ENCODE measurements at regions not wholly inside any gene's neighbourhood (a gene's known extent, or its start where the extent isn't known, plus 50 kb on each side); places are given as distances from the start of the nearest gene placed in this dataset.

DNA sequence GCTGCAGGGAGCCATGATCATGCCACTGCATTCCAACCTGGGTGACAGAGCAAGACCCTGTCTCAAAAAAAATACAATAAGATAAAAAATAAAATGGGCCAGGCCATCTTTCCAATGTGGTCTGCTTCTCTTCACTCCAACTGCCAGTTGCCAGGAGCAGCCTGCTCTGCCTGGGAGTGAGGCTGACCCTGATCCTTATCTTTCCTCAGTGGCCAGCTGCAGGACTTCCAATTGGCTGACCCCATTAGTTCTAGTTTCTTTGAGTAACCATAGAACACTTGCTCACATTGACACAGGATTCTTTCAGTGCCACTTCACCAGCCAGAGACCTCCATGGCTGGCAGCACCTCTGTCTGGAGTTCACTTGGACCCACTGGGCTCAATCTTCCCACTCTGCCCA, 258.6 kb downstream of the MID1IP1 start:
- Histone ChIP-seq H3K27ac (ENCODE audit: low read length, poor library complexity, severe bottlenecking) (no peak overlapping the region), H3K23ac (ENCODE audit: low read length in 2 of 2) (no peak overlapping the region), H3K4me3 (ENCODE audit: insufficient read depth in 1 of 2, low read depth in 1 of 2, low read length in 2 of 2) (no peak overlapping the region), H4K8ac (ENCODE audit: low read length) (no peak overlapping the region), H3K18ac (ENCODE audit: low read depth in 1 of 2, low read length in 2 of 2) (no peak overlapping the region), H2BK120ac (ENCODE audit: low read depth, low read length) (no peak overlapping the region), H2BK15ac (ENCODE audit: low read depth, poor library complexity, severe bottlenecking) (no peak overlapping the region), H2BK12ac (ENCODE audit: low read length in 2 of 2) (no peak overlapping the region), H4K91ac (ENCODE audit: low read length) (no peak overlapping the region), H3K4me2 (ENCODE audit: low read length, poor library complexity, severe bottlenecking) (no peak overlapping the region), H3K36me3 (ENCODE audit: control insufficient read depth in 1 of 2, insufficient read depth in 2 of 2, low read depth in 1 of 2, low read length in 2 of 2) (no peaks in the 10 kb centered on the region), H3K9ac (ENCODE audit: low read length) (no peak overlapping the region), H3K9me3 (ENCODE audit: control insufficient read depth, low read length) (peaks cover 26% of the 10 kb centered on the region), H2BK5ac (ENCODE audit: low read depth, low read length, poor library complexity, severe bottlenecking) (no peak overlapping the region), H3K4ac (ENCODE audit: low read depth in 1 of 2, low read length in 2 of 2) (no peak overlapping the region), H3K4me1 (ENCODE audit: control insufficient read depth, insufficient read depth, low read depth, low read length) (no peaks in the 10 kb centered on the region), H3K79me1 (replicated peaks; ENCODE audit: low read length, poor library complexity, severe bottlenecking) (no peaks in the 10 kb centered on the region), H2AK5ac (ENCODE audit: low read length, severe bottlenecking) (no peak overlapping the region), H3K14ac (ENCODE audit: low read length in 2 of 2) (no peak overlapping the region), H3K27me3 (ENCODE audit: control insufficient read depth in 1 of 2, insufficient read depth in 1 of 2, low read length in 2 of 2) (peaks cover 0 to 54% of the 10 kb centered on the region in 2 experiments), H2AFZ (ENCODE audit: low read depth, low read length) (no peak overlapping the region)
- no peak for DNase-seq

DNA sequence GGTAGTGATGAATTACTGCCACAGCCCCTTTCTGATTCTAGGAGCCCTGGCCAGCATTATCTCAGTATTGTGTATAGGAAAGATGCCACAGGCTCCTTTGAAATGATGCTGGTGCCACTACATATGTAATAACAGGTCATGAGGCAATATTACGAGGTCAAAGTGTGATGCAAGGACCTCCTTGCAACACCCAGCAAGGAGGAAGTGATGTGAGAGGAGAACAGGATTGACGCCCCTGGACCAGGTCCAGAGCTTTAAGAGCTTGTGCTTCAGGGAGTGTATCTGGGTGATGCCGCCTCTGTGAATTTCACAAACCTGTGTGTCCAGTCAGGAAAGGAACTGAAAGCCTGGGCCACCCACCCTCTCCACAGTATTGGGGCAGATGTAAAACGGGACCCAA, 261.8 kb downstream of the MID1IP1 start:
- DNase-seq, result no peak
- Histone ChIP-seq H3K9me3 (ENCODE audit: control insufficient read depth, low read length) (peaks cover 21% of the 10 kb centered on the region), H3K27me3 (ENCODE audit: control insufficient read depth in 1 of 2, insufficient read depth in 1 of 2, low read length in 2 of 2) (peaks cover 0 to 60% of the 10 kb centered on the region in 2 experiments), H2BK5ac (ENCODE audit: low read depth, low read length, poor library complexity, severe bottlenecking) (no peak overlapping the region), H2BK120ac (ENCODE audit: low read depth, low read length) (no peak overlapping the region), H2AFZ (ENCODE audit: low read depth, low read length) (no peak overlapping the region), H3K18ac (ENCODE audit: low read depth in 1 of 2, low read length in 2 of 2) (no peak overlapping the region), H3K4me1 (ENCODE audit: control insufficient read depth, insufficient read depth, low read depth, low read length) (no peaks in the 10 kb centered on the region), H3K79me1 (replicated peaks; ENCODE audit: low read length, poor library complexity, severe bottlenecking) (no peaks in the 10 kb centered on the region), H3K4me3 (ENCODE audit: insufficient read depth in 1 of 2, low read depth in 1 of 2, low read length in 2 of 2) (no peak overlapping the region), H2BK12ac (ENCODE audit: low read length in 2 of 2) (no peak overlapping the region), H3K27ac (ENCODE audit: low read length, poor library complexity, severe bottlenecking) (no peak overlapping the region), H3K23ac (ENCODE audit: low read length in 2 of 2) (no peak overlapping the region), H3K4me2 (ENCODE audit: low read length, poor library complexity, severe bottlenecking) (no peak overlapping the region), H3K36me3 (ENCODE audit: control insufficient read depth in 1 of 2, insufficient read depth in 2 of 2, low read depth in 1 of 2, low read length in 2 of 2) (no peaks in the 10 kb centered on the region), H3K14ac (ENCODE audit: low read length in 2 of 2) (no peak overlapping the region), H4K91ac (ENCODE audit: low read length) (no peak overlapping the region), H3K9ac (ENCODE audit: low read length) (no peak overlapping the region), H2AK5ac (ENCODE audit: low read length, severe bottlenecking) (no peak overlapping the region), H3K4ac (ENCODE audit: low read depth in 1 of 2, low read length in 2 of 2) (no peak overlapping the region), H4K8ac (ENCODE audit: low read length) (no peak overlapping the region), H2BK15ac (ENCODE audit: low read depth, poor library complexity, severe bottlenecking) (no peak overlapping the region)
- 73% methylated on average over 2 of the region's 4 CpGs for WGBS

GRCh38 chrX:39063702-39064101, 262.4 kb downstream of the MID1IP1 start:
- Histone ChIP-seq H3K27ac (ENCODE audit: low read length, poor library complexity, severe bottlenecking) (no peak overlapping the region), H3K18ac (ENCODE audit: low read depth in 1 of 2, low read length in 2 of 2) (no peak overlapping the region), H2BK12ac (ENCODE audit: low read length in 2 of 2) (no peak overlapping the region), H3K27me3 (ENCODE audit: control insufficient read depth in 1 of 2, insufficient read depth in 1 of 2, low read length in 2 of 2) (peaks cover 0 to 53% of the 10 kb centered on the region in 2 experiments), H2AFZ (ENCODE audit: low read depth, low read length) (no peak overlapping the region), H3K4me3 (ENCODE audit: insufficient read depth in 1 of 2, low read depth in 1 of 2, low read length in 2 of 2) (no peak overlapping the region), H2BK5ac (ENCODE audit: low read depth, low read length, poor library complexity, severe bottlenecking) (no peak overlapping the region), H3K79me1 (replicated peaks; ENCODE audit: low read length, poor library complexity, severe bottlenecking) (no peaks in the 10 kb centered on the region), H2AK5ac (ENCODE audit: low read length, severe bottlenecking) (no peak overlapping the region), H4K91ac (ENCODE audit: low read length) (no peak overlapping the region), H3K4me2 (ENCODE audit: low read length, poor library complexity, severe bottlenecking) (no peak overlapping the region), H3K14ac (ENCODE audit: low read length in 2 of 2) (no peak overlapping the region), H2BK120ac (ENCODE audit: low read depth, low read length) (no peak overlapping the region), H3K4me1 (ENCODE audit: control insufficient read depth, insufficient read depth, low read depth, low read length) (no peaks in the 10 kb centered on the region), H2BK15ac (ENCODE audit: low read depth, poor library complexity, severe bottlenecking) (no peak overlapping the region), H3K36me3 (ENCODE audit: control insufficient read depth in 1 of 2, insufficient read depth in 2 of 2, low read depth in 1 of 2, low read length in 2 of 2) (no peaks in the 10 kb centered on the region), H3K23ac (ENCODE audit: low read length in 2 of 2) (no peak overlapping the region), H3K9ac (ENCODE audit: low read length) (no peak overlapping the region), H3K4ac (ENCODE audit: low read depth in 1 of 2, low read length in 2 of 2) (no peak overlapping the region), H4K8ac (ENCODE audit: low read length) (no peak overlapping the region), H3K9me3 (ENCODE audit: control insufficient read depth, low read length) (peaks cover 21% of the 10 kb centered on the region)
- DNase-seq, result no peak

DNA sequence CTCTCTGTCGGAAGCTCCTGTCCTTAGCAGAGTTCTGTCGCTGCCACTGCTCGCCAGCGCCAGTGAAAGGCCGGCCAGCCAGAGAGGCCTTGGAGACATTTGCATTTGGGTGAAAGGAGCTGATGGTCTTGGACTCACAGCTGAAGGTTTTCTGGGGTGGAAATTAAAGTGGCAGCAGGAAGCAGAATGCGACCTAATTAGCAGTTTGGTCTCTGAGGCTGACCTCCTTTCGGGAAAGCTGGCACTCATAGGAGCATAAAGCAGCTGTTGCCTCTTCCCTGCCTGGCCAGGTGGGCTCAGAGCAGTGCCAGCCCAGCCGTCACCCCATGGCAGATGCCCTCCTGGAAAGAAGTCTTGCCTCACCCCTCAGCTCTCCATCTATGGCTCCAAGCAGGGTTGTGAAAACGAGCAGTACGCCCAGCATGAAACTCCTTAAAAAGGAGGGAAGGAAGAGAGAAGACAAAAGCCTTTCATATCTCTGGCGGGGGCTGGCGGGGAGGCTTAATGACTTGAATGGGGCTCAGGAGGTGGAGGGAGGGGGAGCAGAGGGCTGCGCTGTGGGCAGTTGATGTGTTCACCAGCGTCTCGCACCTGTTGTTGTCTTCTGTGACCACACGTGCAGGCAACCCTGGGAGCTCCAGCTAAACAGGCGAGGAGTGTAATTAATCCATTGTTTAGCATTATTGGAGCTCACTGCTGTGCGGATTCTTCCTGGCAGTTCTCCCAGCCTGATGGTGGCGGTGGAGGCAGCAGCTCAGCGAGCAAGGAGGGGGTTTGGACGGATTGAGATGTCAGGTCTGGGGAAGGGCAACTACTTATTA, 264.0 kb downstream of the MID1IP1 start:
- H2BK15ac ChIP-seq (ENCODE audit: low read depth, poor library complexity, severe bottlenecking), result no peak overlapping the region
- H3K9ac ChIP-seq (ENCODE audit: low read length), result no peak overlapping the region
- H3K14ac ChIP-seq (ENCODE audit: low read length in 2 of 2), result no peak overlapping the region
- no peak overlapping the region for H3K4ac ChIP-seq (ENCODE audit: low read depth in 1 of 2, low read length in 2 of 2)
- H2BK12ac ChIP-seq (ENCODE audit: low read length in 2 of 2), result no peak overlapping the region
- H2AK5ac ChIP-seq (ENCODE audit: low read length, severe bottlenecking), result no peak overlapping the region
- H3K18ac ChIP-seq (ENCODE audit: low read depth in 1 of 2, low read length in 2 of 2), result no peak overlapping the region
- DNase-seq, result no peak
- peaks cover 0 to 47% of the 10 kb centered on the region in 2 experiments for H3K27me3 ChIP-seq (ENCODE audit: control insufficient read depth in 1 of 2, insufficient read depth in 1 of 2, low read length in 2 of 2)
- H2BK5ac ChIP-seq (ENCODE audit: low read depth, low read length, poor library complexity, severe bottlenecking), result no peak overlapping the region
- H3K9me3 ChIP-seq (ENCODE audit: control insufficient read depth, low read length), result peaks cover 17% of the 10 kb centered on the region
- no peaks in the 10 kb centered on the region for H3K79me1 ChIP-seq (replicated peaks; ENCODE audit: low read length, poor library complexity, severe bottlenecking)
- no peaks in the 10 kb centered on the region for H3K4me1 ChIP-seq (ENCODE audit: control insufficient read depth, insufficient read depth, low read depth, low read length)
- no peak overlapping the region for H3K4me3 ChIP-seq (ENCODE audit: insufficient read depth in 1 of 2, low read depth in 1 of 2, low read length in 2 of 2)
- no peak overlapping the region for H2BK120ac ChIP-seq (ENCODE audit: low read depth, low read length)
- no peak overlapping the region for H3K4me2 ChIP-seq (ENCODE audit: low read length, poor library complexity, severe bottlenecking)
- no peak overlapping the region for H4K91ac ChIP-seq (ENCODE audit: low read length)
- no peak overlapping the region for H4K8ac ChIP-seq (ENCODE audit: low read length)
- no peaks in the 10 kb centered on the region for H3K36me3 ChIP-seq (ENCODE audit: control insufficient read depth in 1 of 2, insufficient read depth in 2 of 2, low read depth in 1 of 2, low read length in 2 of 2)
- no peak overlapping the region for H2AFZ ChIP-seq (ENCODE audit: low read depth, low read length)
- WGBS, result 59% methylated on average over 20 of the region's 21 CpGs
- no peak overlapping the region for H3K23ac ChIP-seq (ENCODE audit: low read length in 2 of 2)
- H3K27ac ChIP-seq (ENCODE audit: low read length, poor library complexity, severe bottlenecking), result no peak overlapping the region
